Psoas muscle (tissue), 7 donors: ENCODE measurements at regions not wholly inside any gene's neighbourhood (a gene's known extent, or its start where the extent isn't known, plus 50 kb on each side); places are given as distances from the start of the nearest gene placed in this dataset.

Experiments used
- ATAC-seq, 4 donors: fragments of 200-7000 bp; cut with Tn5 transposase; one replicate each; pipeline ENCODE4 v1.9.1; 2020; ENCODE audit warnings: moderate library complexity in 3 of 4, mild to moderate bottlenecking in 2 of 4
- DNase-seq, 2 donors: peaks; one replicate each; pipeline ENCODE4 v3.0.0-alpha.2; 2020
- H3K27ac ChIP-seq: fragments of 200-600 bp; one replicate; pipeline ENCODE4 v1.8.0; 2022
- H3K27me3 ChIP-seq, 3 donors: fragments of 200-600 bp in 1 of 3; one replicate each; pipeline versions ENCODE4 v1.6.1 to v1.8.0; 2013 to 2022; ENCODE audit warnings: low read length in 2 of 3, mild to moderate bottlenecking in 2 of 3, moderate library complexity in 1 of 3; ENCODE audit not compliant: insufficient read depth in 3 of 3
- H3K36me3 ChIP-seq, 2 donors: fragments of 200-600 bp in 1 of 2; one replicate each; pipeline versions ENCODE4 v1.6.1 to v1.8.0; 2013 to 2022; ENCODE audit warnings: low read depth in 1 of 2, mild to moderate bottlenecking in 1 of 2, moderate library complexity in 1 of 2; ENCODE audit not compliant: insufficient read depth in 1 of 2
- H3K4me1 ChIP-seq: fragments of 200-600 bp; one replicate; pipeline ENCODE4 v1.8.0; 2022
- H3K4me3 ChIP-seq: fragments of 200-600 bp; one replicate; pipeline ENCODE4 v1.8.0; 2022; ENCODE audit warnings: mild to moderate bottlenecking
- H3K9me3 ChIP-seq: fragments of 200-600 bp; one replicate; pipeline ENCODE4 v1.8.0; 2022
- WGBS, 3 donors: extraction: QIAGEN DNeasy Blood & Tissue Kit; methylation state at CpG; one replicate each; pipeline versions ENCODE4 v1.1.6 to v1.1.7; 2013; 5-methylcytosine and 5-hydroxymethylcytosine counted together
- intact Hi-C, 2 donors: fragments of 100-400 bp; cut with DNase I; formaldehyde crosslinking; loops; one replicate each; pipeline versions ENCODE4 v1.11.0 to v1.14.2; 2022
- TF ChIP-seq, protein P1 (sequence below): fragments of 200-600 bp; IDR thresholded peaks from one replicate; pipeline ENCODE4 v1.8.0; 2022; ENCODE audit warnings: antibody characterized with exemption
- donor health status: healthy with polysubstance abuse.
- donor health status: DM: no; HTN: no; CAD: no; lungs with moderate emphysema.
- donor health status: Bipolar disorder and iron deficiency.
- donor health status: healthy.
- donor health status: DM: yes; HTN: yes; CAD: no.
- donor health status: DM: no; HTN: no; CAD: no.
- donor health status: DM: yes; HTN: yes; CAD: no.

DNA sequence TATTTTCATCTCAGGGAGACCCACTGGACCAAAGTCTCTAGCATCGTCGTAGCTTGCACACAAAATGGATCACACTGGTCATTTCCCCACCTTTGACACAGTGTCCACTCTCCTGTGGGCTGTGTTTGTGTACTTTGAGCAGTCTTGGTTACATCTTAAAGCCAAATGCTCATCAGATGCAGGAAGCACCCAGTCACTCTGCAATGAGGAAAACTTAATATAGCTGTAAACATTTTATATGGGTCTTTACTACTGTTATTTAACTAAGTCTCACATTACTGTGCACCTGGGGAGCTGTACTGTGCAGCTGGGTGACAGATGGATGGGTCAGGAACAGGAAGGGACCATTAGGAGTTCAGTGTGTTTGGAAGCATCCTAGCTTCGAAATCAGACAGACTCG lies 109.0 kb upstream of the CXCR4 start:
- TF ChIP-seq, protein P1, sequence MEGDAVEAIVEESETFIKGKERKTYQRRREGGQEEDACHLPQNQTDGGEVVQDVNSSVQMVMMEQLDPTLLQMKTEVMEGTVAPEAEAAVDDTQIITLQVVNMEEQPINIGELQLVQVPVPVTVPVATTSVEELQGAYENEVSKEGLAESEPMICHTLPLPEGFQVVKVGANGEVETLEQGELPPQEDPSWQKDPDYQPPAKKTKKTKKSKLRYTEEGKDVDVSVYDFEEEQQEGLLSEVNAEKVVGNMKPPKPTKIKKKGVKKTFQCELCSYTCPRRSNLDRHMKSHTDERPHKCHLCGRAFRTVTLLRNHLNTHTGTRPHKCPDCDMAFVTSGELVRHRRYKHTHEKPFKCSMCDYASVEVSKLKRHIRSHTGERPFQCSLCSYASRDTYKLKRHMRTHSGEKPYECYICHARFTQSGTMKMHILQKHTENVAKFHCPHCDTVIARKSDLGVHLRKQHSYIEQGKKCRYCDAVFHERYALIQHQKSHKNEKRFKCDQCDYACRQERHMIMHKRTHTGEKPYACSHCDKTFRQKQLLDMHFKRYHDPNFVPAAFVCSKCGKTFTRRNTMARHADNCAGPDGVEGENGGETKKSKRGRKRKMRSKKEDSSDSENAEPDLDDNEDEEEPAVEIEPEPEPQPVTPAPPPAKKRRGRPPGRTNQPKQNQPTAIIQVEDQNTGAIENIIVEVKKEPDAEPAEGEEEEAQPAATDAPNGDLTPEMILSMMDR = no peak
- Histone ChIP-seq H3K9me3 (no peaks in the 10 kb centered on the region), H3K27me3 (no peaks in the 10 kb centered on the region), H3K36me3 (no peaks in the 10 kb centered on the region), H3K4me3 (no peak overlapping the region), H3K27ac (no peak overlapping the region), H3K4me1 (no peaks in the 10 kb centered on the region)
- intact Hi-C loops = no loop called here
- WGBS, 3 donors = 55 to 65% (median 64%) methylated on average over 4 of the region's 4 CpGs
- ATAC-seq (no peak), DNase-seq (no peak)

DNA sequence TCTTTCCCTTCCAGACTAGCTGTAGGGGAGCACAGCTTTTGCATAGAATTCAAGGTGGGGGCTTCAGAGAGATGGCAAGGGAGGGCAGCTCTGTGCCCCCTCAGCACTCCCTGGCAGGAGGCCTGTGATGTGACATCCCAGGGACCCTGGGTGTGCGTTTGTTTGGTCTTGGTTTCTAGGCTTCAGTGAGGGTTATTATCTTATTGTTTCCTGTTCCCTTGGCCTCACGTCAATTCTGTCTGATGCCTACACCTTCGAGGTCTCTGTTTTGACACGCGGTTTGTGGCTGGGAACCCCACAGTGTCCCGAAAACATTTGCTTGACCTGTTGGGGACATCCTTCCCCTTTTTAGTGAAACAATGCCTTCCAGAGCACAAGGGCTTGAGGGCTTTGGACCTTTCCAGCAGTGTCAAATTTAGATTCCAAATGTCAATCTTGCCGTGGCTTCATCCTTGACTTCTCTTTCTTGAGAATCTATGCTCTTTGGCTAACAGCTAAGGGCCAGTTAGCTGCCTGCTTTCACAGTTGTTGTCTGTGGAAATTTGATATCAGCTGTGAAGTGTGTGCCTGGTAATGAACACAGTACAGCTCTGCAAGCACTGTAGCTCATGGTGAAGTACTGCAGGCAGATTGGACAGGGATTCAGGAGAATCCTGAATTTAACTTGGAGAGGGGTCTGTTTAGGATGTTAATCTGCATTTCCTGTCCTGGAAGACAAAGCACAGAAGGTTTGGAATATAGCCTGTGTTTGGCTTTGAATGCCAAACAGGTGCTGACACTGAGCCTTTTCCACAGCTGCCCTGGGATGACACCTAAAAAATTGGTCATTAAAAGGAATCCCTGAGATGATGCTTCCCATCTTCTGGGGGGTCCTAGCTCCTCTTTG lies 108.2 kb upstream of the CXCR4 start:
- DNase-seq (no peak), ATAC-seq (no peak)
- H3K36me3 ChIP-seq = no peaks in the 10 kb centered on the region
- no peak overlapping the region for H3K27ac ChIP-seq
- 46 to 47% (median 46%) methylated on average over 7 of the region's 7 CpGs for WGBS, 3 donors
- H3K27me3 ChIP-seq = no peaks in the 10 kb centered on the region
- TF ChIP-seq, protein P1 = no peak
- intact Hi-C loops = no loop called here
- no peak overlapping the region for H3K4me3 ChIP-seq
- H3K9me3 ChIP-seq = no peaks in the 10 kb centered on the region
- H3K4me1 ChIP-seq = no peaks in the 10 kb centered on the region

GRCh38 chr2:136223274-136223673 lies 105.3 kb upstream of the CXCR4 start:
- intact Hi-C loops = no loop called here
- ATAC-seq = no peak
- 81 to 93% (median 88%) methylated on average over 7 of the region's 7 CpGs for WGBS, 3 donors

DNA sequence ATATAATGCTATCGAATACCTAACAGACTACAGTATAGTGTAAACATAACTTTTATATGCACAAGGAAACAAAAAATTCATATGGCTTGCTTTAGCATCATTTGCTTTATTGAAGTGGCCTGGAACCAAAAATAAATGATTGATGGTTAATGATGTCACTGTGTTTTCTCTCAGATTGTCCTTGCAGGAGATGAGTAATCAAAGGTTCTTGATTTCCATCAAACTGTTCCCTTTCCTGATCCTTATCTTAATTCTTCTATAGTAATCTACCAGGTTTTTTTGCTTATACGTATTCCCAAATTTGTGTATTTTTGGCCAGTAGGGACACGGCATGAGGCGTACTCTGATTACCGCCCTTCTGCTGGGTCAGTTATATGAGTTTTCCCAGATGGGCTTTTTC lies 104.9 kb upstream of the CXCR4 start:
- no peaks in the 10 kb centered on the region for H3K36me3 ChIP-seq
- no peak overlapping the region for H3K27ac ChIP-seq
- intact Hi-C loops = no loop called here
- 75 to 78% (median 77%) methylated on average over 5 of the region's 5 CpGs for WGBS, 3 donors
- TF ChIP-seq, protein P1 = no peak
- ATAC-seq (no peak), DNase-seq (no peak)
- H3K27me3 ChIP-seq = no peaks in the 10 kb centered on the region
- no peaks in the 10 kb centered on the region for H3K9me3 ChIP-seq
- H3K4me3 ChIP-seq = no peak overlapping the region
- H3K4me1 ChIP-seq = no peaks in the 10 kb centered on the region

More at GRCh38 chr2:136223274-136223673, 105.3 kb upstream of the CXCR4 start:
- Histone ChIP-seq H3K36me3 (no peaks in the 10 kb centered on the region), H3K4me1 (no peaks in the 10 kb centered on the region), H3K9me3 (no peaks in the 10 kb centered on the region), H3K27me3 (no peaks in the 10 kb centered on the region), H3K4me3 (no peak overlapping the region), H3K27ac (no peak overlapping the region)
- DNase-seq = no peak
- TF ChIP-seq, protein P1 = no peak
